ENCODE measurements at regions not wholly inside any gene's neighbourhood (a gene's known extent, or its start where the extent isn't known, plus 50 kb on each side); places are given as distances from the start of the nearest gene placed in this dataset.

DNA sequence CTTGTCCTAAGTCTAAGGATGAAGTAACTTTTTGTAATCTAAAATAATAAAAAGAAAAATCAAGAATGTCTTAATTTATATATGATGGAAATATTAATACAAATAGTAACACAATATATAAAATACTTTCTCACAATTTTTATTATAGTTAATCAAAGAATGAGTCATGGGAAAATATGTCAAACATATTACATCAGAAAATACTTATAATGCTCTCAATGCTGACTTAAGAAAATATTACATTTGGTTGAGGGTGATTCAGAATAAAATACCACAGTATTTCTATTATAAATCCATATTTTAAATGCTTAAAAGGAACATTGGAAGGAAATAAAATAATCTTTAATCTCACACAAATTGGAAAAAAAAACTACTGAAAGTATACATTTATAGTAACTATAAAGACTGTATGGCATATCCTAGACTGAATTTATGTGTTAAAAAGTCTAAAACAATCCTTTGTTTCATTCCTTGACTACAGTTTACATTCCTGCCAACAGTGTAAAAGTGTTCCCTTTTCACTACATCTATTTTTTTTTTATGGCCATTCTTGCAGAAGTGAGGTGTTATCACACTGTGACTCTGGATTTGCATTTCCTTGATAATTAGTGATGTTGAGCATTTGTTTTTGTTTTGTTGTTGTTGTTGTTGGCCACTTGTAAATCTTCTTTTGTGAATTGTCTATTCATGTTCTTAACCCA, 1573.5 kb upstream of the ACVR2A start:
- no peaks in the 10 kb centered on the region for H3K79me1 ChIP-seq (ENCODE audit: insufficient read depth, low read depth, low read length, poor library complexity, severe bottlenecking)
- Mint-ChIP-seq H3K36me3 (ENCODE audit: insufficient read depth in 1 of 3, low read depth in 3 of 3) (no peaks in the 10 kb centered on the region), H3K27me3 (ENCODE audit: low read depth) (no peaks in the 10 kb centered on the region), H3K4me1 (peaks cover 6% of the 10 kb centered on the region in 2 experiments), H3K27ac (peak overlapping the region in 1 of 3 experiments; percentile 71; a peak in 3 of 7 replicates), H3K9me3 (no peaks in the 10 kb centered on the region), H3K4me3 (no peak overlapping the region)
- H3K9me3 ChIP-seq (ENCODE audit: control insufficient read depth, low read depth, low read length) = no peaks in the 10 kb centered on the region
- H3K4ac ChIP-seq (ENCODE audit: low read depth, low read length) = no peak overlapping the region
- no peak overlapping the region for H3K14ac ChIP-seq (ENCODE audit: insufficient read depth, low read length)
- no peak overlapping the region for H3K18ac ChIP-seq (ENCODE audit: insufficient read length, low read depth, low read length)
- no peak overlapping the region for H4K91ac ChIP-seq (ENCODE audit: insufficient read length, low read depth, low read length)
- H3K79me2 ChIP-seq (ENCODE audit: insufficient read depth, low read length) = no peaks in the 10 kb centered on the region
- H3K23me2 ChIP-seq (ENCODE audit: insufficient read length, low read depth, low read length, poor library complexity, severe bottlenecking) = no peaks in the 10 kb centered on the region
- no peak overlapping the region for H2BK20ac ChIP-seq (ENCODE audit: low read depth, low read length, poor library complexity, severe bottlenecking)
- H4K8ac ChIP-seq (replicated peaks; ENCODE audit: insufficient read length, low read depth, low read length) = no peak overlapping the region
- no peak overlapping the region for H3K27ac ChIP-seq (ENCODE audit: insufficient read length, low read depth, low read length)
- no peaks in the 10 kb centered on the region for H4K20me1 ChIP-seq (ENCODE audit: control insufficient read depth, insufficient read depth, insufficient read length)
- no peak overlapping the region for H3K4me2 ChIP-seq (ENCODE audit: insufficient read depth, insufficient read length, low read length)
- no peak overlapping the region for H2BK15ac ChIP-seq (ENCODE audit: low read depth, low read length)
- no peak overlapping the region for H4K5ac ChIP-seq (ENCODE audit: insufficient read length, low read depth, low read length)
- no peak overlapping the region for H2BK5ac ChIP-seq (ENCODE audit: insufficient read length, low read length)
- no peak overlapping the region for H2BK12ac ChIP-seq (ENCODE audit: insufficient read length, low read depth, low read length)
- H2AFZ ChIP-seq (ENCODE audit: low read length) = no peak overlapping the region
- no peak for DNase-seq
- H2BK120ac ChIP-seq (ENCODE audit: low read depth, low read length, poor library complexity, severe bottlenecking) = no peak overlapping the region
- H3K23ac ChIP-seq (ENCODE audit: insufficient read length, low read depth, low read length) = no peak overlapping the region
- H3K27me3 ChIP-seq (ENCODE audit: insufficient read depth, low read length) = no peaks in the 10 kb centered on the region
- no peak overlapping the region for H3K56ac ChIP-seq (ENCODE audit: insufficient read length, low read depth, low read length)
- H3K9ac ChIP-seq (ENCODE audit: extremely low read depth, insufficient read length, low read length) = no peak overlapping the region
- H3T11ph ChIP-seq (ENCODE audit: low read length) = no peak overlapping the region
- no peak overlapping the region for H2AK5ac ChIP-seq (ENCODE audit: insufficient read length, low read length)
- TF ChIP-seq, protein P1, sequence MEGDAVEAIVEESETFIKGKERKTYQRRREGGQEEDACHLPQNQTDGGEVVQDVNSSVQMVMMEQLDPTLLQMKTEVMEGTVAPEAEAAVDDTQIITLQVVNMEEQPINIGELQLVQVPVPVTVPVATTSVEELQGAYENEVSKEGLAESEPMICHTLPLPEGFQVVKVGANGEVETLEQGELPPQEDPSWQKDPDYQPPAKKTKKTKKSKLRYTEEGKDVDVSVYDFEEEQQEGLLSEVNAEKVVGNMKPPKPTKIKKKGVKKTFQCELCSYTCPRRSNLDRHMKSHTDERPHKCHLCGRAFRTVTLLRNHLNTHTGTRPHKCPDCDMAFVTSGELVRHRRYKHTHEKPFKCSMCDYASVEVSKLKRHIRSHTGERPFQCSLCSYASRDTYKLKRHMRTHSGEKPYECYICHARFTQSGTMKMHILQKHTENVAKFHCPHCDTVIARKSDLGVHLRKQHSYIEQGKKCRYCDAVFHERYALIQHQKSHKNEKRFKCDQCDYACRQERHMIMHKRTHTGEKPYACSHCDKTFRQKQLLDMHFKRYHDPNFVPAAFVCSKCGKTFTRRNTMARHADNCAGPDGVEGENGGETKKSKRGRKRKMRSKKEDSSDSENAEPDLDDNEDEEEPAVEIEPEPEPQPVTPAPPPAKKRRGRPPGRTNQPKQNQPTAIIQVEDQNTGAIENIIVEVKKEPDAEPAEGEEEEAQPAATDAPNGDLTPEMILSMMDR (conservative IDR thresholded peaks at IDR 0.05) = no peak
- H3K4me1 ChIP-seq (ENCODE audit: insufficient read depth, low read length) = no peaks in the 10 kb centered on the region
